ENCODE measurements at regions not wholly inside any gene's neighbourhood (a gene's known extent, or its start where the extent isn't known, plus 50 kb on each side); places are given as distances from the start of the nearest gene placed in this dataset.

GRCh38 chr14:26833621-26834176 is 235.9 kb upstream of the NOVA1 start:
- no peak for TF ChIP-seq CTCF (IDR thresholded peaks at IDR 0.05)
- TF ChIP-seq POLR2A (IDR thresholded peaks at IDR 0.05) = no peak

All from heart left ventricle (tissue), 13 donors.